ENCODE measurements at regions not wholly inside any gene's neighbourhood (a gene's known extent, or its start where the extent isn't known, plus 50 kb on each side); places are given as distances from the start of the nearest gene placed in this dataset.

DNA sequence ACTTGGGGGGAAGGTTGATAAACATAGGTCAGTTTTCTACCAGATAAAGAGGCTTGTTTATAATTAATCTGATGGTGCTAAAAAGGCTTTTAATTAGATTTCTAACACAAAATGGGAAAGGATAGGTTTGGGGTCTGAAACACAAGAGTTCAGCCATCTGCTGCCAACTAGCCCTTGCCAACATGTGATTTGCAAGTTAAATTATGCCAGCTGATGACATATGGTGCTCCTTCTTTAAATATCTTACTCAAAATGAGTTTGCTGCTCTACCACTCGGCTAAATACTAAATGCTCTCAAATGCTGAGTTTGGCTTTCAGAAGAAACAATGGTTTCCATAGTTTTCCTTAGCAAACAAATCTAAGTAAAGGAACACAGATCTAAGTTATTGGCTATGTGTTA lies 557.8 kb upstream of the CCDC54 start:
- TF ChIP-seq, protein P1, sequence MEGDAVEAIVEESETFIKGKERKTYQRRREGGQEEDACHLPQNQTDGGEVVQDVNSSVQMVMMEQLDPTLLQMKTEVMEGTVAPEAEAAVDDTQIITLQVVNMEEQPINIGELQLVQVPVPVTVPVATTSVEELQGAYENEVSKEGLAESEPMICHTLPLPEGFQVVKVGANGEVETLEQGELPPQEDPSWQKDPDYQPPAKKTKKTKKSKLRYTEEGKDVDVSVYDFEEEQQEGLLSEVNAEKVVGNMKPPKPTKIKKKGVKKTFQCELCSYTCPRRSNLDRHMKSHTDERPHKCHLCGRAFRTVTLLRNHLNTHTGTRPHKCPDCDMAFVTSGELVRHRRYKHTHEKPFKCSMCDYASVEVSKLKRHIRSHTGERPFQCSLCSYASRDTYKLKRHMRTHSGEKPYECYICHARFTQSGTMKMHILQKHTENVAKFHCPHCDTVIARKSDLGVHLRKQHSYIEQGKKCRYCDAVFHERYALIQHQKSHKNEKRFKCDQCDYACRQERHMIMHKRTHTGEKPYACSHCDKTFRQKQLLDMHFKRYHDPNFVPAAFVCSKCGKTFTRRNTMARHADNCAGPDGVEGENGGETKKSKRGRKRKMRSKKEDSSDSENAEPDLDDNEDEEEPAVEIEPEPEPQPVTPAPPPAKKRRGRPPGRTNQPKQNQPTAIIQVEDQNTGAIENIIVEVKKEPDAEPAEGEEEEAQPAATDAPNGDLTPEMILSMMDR (conservative IDR thresholded peaks at IDR 0.05; ENCODE audit: low read depth in 2 of 2): no peak
- TF ChIP-seq POLR2AphosphoS5 (IDR thresholded peaks at IDR 0.05; ENCODE audit: low read depth) (no peak), EZH2phosphoT487 (IDR thresholded peaks at IDR 0.05; ENCODE audit: unreplicated experiment) (no peak), ZNF114 (CRISPR knock-in tag; IDR thresholded peaks at IDR 0.05) (no peak), EZH2 (IDR thresholded peaks at IDR 0.05; ENCODE audit: low read depth, unreplicated experiment) (no peak), JUNB (IDR thresholded peaks at IDR 0.05; ENCODE audit: unreplicated experiment) (no peak)
- TF ChIP-seq, protein P2, sequence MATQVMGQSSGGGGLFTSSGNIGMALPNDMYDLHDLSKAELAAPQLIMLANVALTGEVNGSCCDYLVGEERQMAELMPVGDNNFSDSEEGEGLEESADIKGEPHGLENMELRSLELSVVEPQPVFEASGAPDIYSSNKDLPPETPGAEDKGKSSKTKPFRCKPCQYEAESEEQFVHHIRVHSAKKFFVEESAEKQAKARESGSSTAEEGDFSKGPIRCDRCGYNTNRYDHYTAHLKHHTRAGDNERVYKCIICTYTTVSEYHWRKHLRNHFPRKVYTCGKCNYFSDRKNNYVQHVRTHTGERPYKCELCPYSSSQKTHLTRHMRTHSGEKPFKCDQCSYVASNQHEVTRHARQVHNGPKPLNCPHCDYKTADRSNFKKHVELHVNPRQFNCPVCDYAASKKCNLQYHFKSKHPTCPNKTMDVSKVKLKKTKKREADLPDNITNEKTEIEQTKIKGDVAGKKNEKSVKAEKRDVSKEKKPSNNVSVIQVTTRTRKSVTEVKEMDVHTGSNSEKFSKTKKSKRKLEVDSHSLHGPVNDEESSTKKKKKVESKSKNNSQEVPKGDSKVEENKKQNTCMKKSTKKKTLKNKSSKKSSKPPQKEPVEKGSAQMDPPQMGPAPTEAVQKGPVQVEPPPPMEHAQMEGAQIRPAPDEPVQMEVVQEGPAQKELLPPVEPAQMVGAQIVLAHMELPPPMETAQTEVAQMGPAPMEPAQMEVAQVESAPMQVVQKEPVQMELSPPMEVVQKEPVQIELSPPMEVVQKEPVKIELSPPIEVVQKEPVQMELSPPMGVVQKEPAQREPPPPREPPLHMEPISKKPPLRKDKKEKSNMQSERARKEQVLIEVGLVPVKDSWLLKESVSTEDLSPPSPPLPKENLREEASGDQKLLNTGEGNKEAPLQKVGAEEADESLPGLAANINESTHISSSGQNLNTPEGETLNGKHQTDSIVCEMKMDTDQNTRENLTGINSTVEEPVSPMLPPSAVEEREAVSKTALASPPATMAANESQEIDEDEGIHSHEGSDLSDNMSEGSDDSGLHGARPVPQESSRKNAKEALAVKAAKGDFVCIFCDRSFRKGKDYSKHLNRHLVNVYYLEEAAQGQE (IDR thresholded peaks at IDR 0.05; ENCODE audit: unreplicated experiment): no peak
- TF ChIP-seq, protein P3, sequence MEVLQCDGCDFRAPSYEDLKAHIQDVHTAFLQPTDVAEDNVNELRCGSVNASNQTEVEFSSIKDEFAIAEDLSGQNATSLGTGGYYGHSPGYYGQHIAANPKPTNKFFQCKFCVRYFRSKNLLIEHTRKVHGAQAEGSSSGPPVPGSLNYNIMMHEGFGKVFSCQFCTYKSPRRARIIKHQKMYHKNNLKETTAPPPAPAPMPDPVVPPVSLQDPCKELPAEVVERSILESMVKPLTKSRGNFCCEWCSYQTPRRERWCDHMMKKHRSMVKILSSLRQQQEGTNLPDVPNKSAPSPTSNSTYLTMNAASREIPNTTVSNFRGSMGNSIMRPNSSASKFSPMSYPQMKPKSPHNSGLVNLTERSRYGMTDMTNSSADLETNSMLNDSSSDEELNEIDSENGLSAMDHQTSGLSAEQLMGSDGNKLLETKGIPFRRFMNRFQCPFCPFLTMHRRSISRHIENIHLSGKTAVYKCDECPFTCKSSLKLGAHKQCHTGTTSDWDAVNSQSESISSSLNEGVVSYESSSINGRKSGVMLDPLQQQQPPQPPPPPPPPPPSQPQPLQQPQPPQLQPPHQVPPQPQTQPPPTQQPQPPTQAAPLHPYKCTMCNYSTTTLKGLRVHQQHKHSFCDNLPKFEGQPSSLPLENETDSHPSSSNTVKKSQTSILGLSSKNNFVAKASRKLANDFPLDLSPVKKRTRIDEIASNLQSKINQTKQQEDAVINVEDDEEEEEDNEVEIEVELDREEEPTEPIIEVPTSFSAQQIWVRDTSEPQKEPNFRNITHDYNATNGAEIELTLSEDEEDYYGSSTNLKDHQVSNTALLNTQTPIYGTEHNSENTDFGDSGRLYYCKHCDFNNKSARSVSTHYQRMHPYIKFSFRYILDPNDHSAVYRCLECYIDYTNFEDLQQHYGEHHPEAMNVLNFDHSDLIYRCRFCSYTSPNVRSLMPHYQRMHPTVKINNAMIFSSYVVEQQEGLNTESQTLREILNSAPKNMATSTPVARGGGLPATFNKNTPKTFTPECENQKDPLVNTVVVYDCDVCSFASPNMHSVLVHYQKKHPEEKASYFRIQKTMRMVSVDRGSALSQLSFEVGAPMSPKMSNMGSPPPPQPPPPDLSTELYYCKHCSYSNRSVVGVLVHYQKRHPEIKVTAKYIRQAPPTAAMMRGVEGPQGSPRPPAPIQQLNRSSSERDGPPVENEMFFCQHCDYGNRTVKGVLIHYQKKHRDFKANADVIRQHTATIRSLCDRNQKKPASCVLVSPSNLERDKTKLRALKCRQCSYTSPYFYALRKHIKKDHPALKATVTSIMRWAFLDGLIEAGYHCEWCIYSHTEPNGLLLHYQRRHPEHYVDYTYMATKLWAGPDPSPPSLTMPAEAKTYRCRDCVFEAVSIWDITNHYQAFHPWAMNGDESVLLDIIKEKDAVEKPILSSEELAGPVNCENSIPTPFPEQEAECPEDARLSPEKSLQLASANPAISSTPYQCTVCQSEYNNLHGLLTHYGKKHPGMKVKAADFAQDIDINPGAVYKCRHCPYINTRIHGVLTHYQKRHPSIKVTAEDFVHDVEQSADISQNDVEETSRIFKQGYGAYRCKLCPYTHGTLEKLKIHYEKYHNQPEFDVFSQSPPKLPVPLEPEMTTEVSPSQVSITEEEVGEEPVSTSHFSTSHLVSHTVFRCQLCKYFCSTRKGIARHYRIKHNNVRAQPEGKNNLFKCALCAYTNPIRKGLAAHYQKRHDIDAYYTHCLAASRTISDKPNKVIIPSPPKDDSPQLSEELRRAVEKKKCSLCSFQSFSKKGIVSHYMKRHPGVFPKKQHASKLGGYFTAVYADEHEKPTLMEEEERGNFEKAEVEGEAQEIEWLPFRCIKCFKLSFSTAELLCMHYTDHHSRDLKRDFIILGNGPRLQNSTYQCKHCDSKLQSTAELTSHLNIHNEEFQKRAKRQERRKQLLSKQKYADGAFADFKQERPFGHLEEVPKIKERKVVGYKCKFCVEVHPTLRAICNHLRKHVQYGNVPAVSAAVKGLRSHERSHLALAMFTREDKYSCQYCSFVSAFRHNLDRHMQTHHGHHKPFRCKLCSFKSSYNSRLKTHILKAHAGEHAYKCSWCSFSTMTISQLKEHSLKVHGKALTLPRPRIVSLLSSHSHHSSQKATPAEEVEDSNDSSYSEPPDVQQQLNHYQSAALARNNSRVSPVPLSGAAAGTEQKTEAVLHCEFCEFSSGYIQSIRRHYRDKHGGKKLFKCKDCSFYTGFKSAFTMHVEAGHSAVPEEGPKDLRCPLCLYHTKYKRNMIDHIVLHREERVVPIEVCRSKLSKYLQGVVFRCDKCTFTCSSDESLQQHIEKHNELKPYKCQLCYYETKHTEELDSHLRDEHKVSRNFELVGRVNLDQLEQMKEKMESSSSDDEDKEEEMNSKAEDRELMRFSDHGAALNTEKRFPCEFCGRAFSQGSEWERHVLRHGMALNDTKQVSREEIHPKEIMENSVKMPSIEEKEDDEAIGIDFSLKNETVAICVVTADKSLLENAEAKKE (CRISPR knock-in tag; IDR thresholded peaks at IDR 0.05): no peak

Measured in GM23338 (cell line).